SKM-1 (cell line): ENCODE measurements at regions not wholly inside any gene's neighbourhood (a gene's known extent, or its start where the extent isn't known, plus 50 kb on each side); places are given as distances from the start of the nearest gene placed in this dataset.
A peak's percentile ranks its signal among the peaks of the same experiment; 100 is the strongest.

Source experiments
- DNase-seq: peaks from one replicate; lab custom pipeline; 2025; ENCODE audit not compliant: unreplicated experiment; lab: John Stamatoyannopoulos, UW

DNA sequence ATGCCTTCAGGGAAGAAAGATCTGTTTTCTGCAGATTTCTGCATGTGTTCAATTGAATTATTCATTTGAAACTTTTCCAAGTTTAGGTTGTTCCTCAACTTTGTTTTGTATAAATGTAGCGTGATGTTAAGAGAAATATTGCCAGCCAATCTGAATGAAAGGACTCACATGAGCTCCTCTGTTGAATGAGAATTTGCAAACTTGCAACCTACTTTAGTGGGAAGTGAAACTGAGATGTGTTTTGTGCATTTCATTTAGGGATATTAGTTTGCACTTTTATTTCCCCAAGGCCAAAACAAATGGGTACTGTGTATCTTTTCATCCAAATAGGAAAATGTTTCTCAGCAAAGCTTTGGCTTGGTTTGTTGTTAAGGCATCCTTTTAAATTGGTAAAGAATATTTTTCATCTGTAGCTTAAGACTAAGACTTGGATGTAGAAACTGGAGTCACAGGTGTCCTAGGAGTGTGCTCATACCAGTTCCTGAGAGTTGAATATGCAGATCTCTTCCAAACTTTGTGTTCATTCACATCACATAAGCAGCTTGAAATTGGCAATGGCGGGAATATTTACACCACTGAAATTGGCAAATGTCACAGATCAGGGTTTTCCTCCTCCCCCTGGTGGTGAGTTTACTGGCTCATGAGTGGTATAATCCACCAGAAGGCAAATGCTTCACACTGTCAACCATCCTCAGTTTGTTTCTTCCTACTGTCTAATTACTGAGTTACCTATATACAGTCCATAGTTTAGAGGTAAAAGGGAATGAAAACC lies 193.6 kb upstream of the BANK1 start:
- DNase-seq = no peak

DNA sequence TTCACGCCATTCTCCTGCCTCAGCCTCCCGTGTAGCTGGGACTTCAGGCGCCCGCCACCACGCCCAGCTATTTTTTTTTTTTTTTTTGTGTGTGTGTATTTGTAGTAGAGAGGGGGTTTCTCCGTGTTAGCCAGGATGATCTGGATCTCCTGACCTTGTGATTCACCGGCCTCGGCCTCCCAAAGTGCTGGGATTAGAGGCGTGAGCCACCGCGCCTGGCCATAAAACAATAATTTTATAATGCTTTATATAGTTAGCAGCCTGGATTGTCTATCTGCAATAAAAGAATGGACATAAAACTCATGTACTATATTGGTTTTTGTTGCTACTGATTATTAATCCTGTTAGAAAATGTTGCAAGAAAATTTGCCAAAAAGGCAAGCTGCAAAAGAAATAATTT lies 195.9 kb upstream of the BANK1 start:
- no peak for DNase-seq

- no peak for DNase-seq
Measured at GRCh38 chr4:101593666-101594065, 196.9 kb upstream of the BANK1 start.

- DNase-seq = no peak
Measured at GRCh38 chr4:101584306-101584705, 206.2 kb upstream of the BANK1 start.

GRCh38 chr4:101563126-101563525 lies 215.8 kb upstream of the PPP3CA start:
- no peak for DNase-seq

GRCh38 chr4:101556842-101557241 lies 209.5 kb upstream of the PPP3CA start:
- DNase-seq = no peak

DNA sequence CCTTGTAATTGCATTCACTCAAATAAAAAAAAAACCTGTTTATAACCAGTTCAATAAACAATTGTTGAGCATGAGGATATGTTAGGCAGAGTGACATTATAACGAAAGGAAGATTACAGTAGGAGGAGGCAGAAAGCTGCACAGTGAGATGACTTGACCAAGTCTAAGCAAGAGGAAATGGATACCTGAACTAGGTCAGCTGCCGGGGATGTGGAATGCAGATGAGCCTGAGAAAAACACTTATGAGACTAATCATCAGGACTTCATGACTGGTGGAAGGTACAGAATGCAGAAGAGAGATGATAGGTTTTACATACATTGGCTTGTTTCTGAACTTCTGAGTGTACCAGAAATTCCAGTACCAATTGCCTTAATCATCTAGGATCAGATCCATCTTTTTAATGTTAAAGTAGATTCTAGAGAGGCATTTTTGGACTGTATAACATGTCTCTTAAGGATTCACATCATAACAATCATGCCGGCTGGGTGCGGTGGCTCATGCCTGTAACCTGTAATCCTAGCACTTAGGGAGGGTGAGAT lies 208.1 kb upstream of the PPP3CA start:
- DNase-seq = no peak

DNA sequence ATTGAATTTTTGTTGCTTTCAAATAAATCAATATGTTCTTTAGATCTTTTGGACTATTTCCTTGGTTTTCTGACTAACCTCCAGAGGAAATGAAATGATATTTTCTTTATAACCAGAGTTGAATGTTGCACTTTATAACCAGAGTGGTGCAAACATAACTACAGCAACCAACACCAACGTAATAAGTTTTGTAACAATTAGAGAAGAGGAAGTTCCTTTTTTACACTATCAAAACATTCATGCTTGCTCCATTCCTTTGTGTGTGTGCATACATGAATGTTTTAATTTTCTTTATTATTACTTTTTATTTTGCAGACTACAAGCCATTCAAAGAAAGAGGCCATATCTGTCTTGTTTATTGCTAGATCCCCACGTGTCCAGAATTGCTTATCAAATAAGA lies 193.0 kb upstream of the PPP3CA start:
- DNase-seq = peak; percentile 16

- DNase-seq = no peak
Measured at GRCh38 chr4:101528526-101528925, 181.2 kb upstream of the PPP3CA start.

DNA sequence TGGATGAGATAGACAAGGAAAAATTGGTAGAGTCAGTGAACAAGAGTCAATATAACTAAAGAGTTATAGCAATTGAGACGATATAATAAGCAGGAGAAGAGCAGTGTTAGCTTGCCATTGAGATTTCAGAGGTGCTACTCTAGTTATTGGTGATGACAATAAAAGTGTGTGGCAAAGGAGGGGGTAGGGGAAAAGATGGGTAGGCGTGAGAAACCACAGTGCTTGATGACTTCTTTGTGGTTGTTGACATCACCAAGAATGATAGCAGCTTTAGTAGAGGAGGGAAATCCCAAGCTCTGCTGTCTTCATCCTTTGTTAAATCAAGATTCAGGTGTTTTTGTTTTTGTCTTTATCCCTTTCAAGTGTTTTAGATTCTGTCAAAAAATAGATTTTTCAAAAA lies 179.9 kb upstream of the PPP3CA start:
- DNase-seq = no peak

DNA sequence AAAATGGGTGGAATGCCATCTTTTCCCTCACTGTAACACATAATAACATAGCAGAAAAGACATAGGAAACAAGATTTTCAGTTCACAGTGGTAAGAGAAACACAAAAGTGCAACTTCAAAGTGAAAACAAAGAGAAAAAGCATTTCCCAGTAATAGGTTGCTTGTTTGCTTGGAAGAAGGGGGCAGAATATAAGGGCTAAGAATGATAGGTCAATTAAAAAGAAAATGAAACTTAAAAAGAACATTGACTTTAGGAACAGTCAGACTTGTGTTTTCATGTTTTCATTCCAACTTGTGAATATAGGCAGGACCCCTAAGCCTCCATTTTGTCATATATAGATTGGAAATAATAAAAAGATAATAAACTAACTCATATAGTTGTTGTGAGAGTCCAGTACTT lies 168.2 kb upstream of the PPP3CA start:
- DNase-seq = no peak

GRCh38 chr4:101515099-101515498 lies 167.8 kb upstream of the PPP3CA start:
- no peak for DNase-seq

GRCh38 chr4:101512416-101512815 lies 165.1 kb upstream of the PPP3CA start:
- no peak for DNase-seq

- no peak for DNase-seq
Measured at GRCh38 chr4:101501421-101501820, 154.1 kb upstream of the PPP3CA start.

DNA sequence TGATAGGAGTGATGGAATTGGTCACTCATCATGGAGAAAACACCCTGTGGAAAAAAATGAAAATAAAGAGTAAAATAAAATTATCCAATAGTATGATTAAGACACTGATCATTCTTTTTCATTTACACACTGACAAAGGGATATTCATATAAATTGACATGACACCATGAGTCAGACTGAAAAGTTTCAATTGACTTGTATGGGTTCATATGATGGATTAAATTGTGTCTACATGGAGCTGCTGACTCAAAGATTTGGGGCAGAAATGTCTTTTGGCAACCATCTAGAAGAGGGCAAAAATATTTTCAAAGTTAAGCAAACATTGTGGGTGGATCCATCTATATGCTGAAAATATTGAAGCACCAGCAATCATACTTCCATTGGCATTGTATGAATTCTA lies 153.4 kb upstream of the PPP3CA start:
- no peak for DNase-seq

- DNase-seq = no peak
Measured at GRCh38 chr4:101475246-101475645, 127.9 kb upstream of the PPP3CA start.

- DNase-seq = no peak
Measured at GRCh38 chr4:101471201-101471600, 123.9 kb upstream of the PPP3CA start.

DNA sequence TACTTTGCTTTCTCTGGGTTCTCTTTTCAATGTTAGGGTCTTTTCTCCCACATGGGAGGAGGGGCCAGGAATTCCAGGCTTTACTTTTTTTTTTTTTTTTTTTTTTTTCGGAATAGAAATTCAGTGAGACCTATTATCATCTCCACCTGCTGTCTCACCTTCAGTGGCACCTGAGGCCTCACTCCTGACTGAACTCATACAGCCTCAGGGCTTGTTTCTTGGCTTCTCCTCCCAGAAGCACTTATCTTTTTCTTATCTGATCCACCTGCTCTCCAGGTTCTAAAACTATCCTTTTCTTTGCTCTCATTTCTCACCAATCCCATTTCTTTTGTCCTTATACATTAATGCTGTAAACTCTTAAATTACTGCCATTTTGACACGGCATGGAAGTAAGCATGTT lies 117.3 kb upstream of the PPP3CA start:
- no peak for DNase-seq

DNA sequence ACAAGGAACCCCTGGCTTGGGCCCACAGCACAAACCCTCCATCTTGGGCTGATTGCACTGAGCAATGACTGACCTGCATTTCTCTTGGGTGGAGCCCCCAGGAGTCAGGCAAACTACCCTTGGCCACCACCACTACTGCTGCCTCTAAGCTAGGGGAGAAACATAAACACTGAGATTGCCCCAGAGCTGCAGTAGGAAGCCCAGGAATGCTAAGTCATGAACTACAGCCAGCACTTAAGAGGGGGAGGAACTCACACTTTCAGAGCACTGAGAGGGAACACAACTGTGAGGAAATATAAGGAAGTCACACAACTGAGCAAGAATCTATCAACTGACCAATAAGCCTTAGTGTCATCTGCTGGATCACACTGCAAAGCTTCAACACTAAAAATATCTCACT lies 111.6 kb upstream of the PPP3CA start:
- DNase-seq = peak; percentile 53

DNA sequence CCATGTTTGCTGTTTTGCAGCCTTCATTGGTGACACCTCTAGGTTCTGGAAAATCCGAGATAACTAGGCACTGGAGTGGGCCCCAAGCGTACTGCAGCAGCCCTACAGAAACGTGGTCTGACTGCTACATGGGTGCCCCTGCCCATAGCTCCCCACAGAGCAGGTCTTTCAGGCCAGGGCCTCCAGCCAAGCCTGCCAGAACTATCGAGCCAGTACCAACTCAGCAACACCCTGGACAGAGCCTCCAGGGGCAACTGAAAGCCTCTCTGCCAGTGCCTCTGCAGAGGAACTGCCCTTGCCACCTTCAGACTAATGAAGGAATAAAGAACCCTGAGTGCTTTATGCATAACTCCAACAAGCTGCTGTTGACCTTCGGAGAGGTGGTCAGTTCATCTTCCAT lies 111.1 kb upstream of the PPP3CA start:
- DNase-seq = no peak

DNA sequence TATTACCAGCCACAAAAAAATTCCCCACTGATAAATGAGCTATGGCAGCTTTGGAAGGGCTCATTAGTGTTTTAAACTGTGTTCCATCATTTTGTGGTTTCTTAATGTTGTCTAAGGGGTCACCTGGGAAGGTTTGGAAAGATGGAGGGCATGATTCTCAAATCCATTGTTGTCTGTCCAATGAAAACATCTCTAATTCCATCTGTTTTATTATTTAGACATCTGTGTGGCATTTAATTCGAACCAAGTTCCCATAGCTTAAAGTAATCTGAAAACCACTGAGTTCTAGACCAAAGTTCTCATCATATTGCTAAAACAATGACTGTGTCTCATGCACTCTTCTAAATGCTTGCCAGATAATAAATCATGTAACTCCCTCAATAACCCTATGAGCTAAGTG lies 103.8 kb upstream of the PPP3CA start:
- DNase-seq = no peak

- no peak for DNase-seq
Measured at GRCh38 chr4:101441446-101441845, 94.1 kb upstream of the PPP3CA start.

DNA sequence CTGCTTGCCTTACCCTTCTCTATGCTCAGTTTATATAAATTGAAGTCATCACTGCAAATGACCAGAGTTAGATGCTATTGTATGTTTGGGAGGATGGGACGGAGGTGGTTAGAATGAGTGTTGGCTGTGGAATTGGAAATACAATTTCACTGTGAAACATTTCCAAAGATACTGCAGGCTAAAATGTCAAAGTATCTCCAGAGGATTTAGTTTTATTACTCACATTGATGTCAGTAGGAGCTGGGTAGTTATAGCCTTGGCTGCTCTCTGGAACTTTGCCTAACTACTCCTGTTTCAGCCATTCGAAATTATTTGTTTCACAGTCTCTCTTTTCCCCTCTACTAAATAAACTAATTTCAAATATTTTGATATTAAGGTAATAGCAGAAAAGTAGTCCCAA lies 92.6 kb upstream of the PPP3CA start:
- DNase-seq = no peak
